ENCODE measurements at regions not wholly inside any gene's neighbourhood (a gene's known extent, or its start where the extent isn't known, plus 50 kb on each side); places are given as distances from the start of the nearest gene placed in this dataset.

- Histone ChIP-seq H3K79me2 (ENCODE audit: low read length) (no peaks in the 10 kb centered on the region), H3K9me3 (ENCODE audit: insufficient read depth, low read length) (no peaks in the 10 kb centered on the region), H3K27ac (ENCODE audit: low read length) (no peak overlapping the region), H2AFZ (ENCODE audit: low read depth, low read length) (no peak overlapping the region), H4K20me1 (ENCODE audit: insufficient read depth, low read length) (no peaks in the 10 kb centered on the region), H3K4me1 (ENCODE audit: low read length) (no peaks in the 10 kb centered on the region), H3K36me3 (replicated peaks; ENCODE audit: low read depth, low read length) (no peaks in the 10 kb centered on the region), H3K9ac (ENCODE audit: low read length) (no peak overlapping the region), H3K4me2 (ENCODE audit: low read length) (no peak overlapping the region), H3K4me3 (ENCODE audit: low read length) (no peak overlapping the region), H3K27me3 (ENCODE audit: low read depth, low read length) (no peaks in the 10 kb centered on the region)
- no peak for TF ChIP-seq CTCF (IDR thresholded peaks at IDR 0.05; ENCODE audit: low read depth, low read length)
Measured at GRCh38 chr2:194999771-195000170, 657.3 kb upstream of the SLC39A10 start.

- no peaks in the 10 kb centered on the region for H3K9me3 ChIP-seq (ENCODE audit: insufficient read depth, low read length)
- no peaks in the 10 kb centered on the region for H3K4me1 ChIP-seq (ENCODE audit: low read length)
- H3K36me3 ChIP-seq (replicated peaks; ENCODE audit: low read depth, low read length), result no peaks in the 10 kb centered on the region
- no peaks in the 10 kb centered on the region for H4K20me1 ChIP-seq (ENCODE audit: insufficient read depth, low read length)
- H2AFZ ChIP-seq (ENCODE audit: low read depth, low read length), result no peak overlapping the region
- no peak overlapping the region for H3K9ac ChIP-seq (ENCODE audit: low read length)
- TF ChIP-seq CTCF (IDR thresholded peaks at IDR 0.05; ENCODE audit: low read depth, low read length) (no peak), EZH2phosphoT487 (IDR thresholded peaks at IDR 0.05; ENCODE audit: low read depth) (no peak)
- no peak overlapping the region for H3K4me2 ChIP-seq (ENCODE audit: low read length)
- H3K27me3 ChIP-seq (ENCODE audit: low read depth, low read length), result no peaks in the 10 kb centered on the region
- H3K4me3 ChIP-seq (ENCODE audit: low read length), result no peak overlapping the region
- no peak overlapping the region for H3K27ac ChIP-seq (ENCODE audit: low read length)
- no peaks in the 10 kb centered on the region for H3K79me2 ChIP-seq (ENCODE audit: low read length)
Measured at GRCh38 chr2:194992648-194993047, 664.4 kb upstream of the SLC39A10 start.

GRCh38 chr2:194985258-194985657, 671.8 kb upstream of the SLC39A10 start:
- no peak overlapping the region for H3K27ac ChIP-seq (ENCODE audit: low read length)
- no peak overlapping the region for H3K9ac ChIP-seq (ENCODE audit: low read length)
- H3K4me2 ChIP-seq (ENCODE audit: low read length), result no peak overlapping the region
- no peak for TF ChIP-seq CTCF (IDR thresholded peaks at IDR 0.05; ENCODE audit: low read depth, low read length)
- no peak for TF ChIP-seq EZH2phosphoT487 (IDR thresholded peaks at IDR 0.05; ENCODE audit: low read depth)
- H4K20me1 ChIP-seq (ENCODE audit: insufficient read depth, low read length), result no peaks in the 10 kb centered on the region
- H3K4me3 ChIP-seq (ENCODE audit: low read length), result no peak overlapping the region
- peaks cover 6% of the 10 kb centered on the region for H3K36me3 ChIP-seq (replicated peaks; ENCODE audit: low read depth, low read length)
- no peaks in the 10 kb centered on the region for H3K4me1 ChIP-seq (ENCODE audit: low read length)
- H3K27me3 ChIP-seq (ENCODE audit: low read depth, low read length), result no peaks in the 10 kb centered on the region
- no peak overlapping the region for H2AFZ ChIP-seq (ENCODE audit: low read depth, low read length)
- no peaks in the 10 kb centered on the region for H3K79me2 ChIP-seq (ENCODE audit: low read length)
- H3K9me3 ChIP-seq (ENCODE audit: insufficient read depth, low read length), result peaks cover 11% of the 10 kb centered on the region; the same call in 1 of the 2 replicates

GRCh38 chr2:194962254-194962653, 694.8 kb upstream of the SLC39A10 start:
- TF ChIP-seq CTCF (IDR thresholded peaks at IDR 0.05; ENCODE audit: low read depth, low read length) (no peak), EZH2phosphoT487 (IDR thresholded peaks at IDR 0.05; ENCODE audit: low read depth) (no peak)
- Histone ChIP-seq H3K9me3 (ENCODE audit: insufficient read depth, low read length) (no peaks in the 10 kb centered on the region), H3K79me2 (ENCODE audit: low read length) (no peaks in the 10 kb centered on the region), H3K4me1 (ENCODE audit: low read length) (no peaks in the 10 kb centered on the region), H4K20me1 (ENCODE audit: insufficient read depth, low read length) (no peaks in the 10 kb centered on the region), H3K4me3 (ENCODE audit: low read length) (no peak overlapping the region), H2AFZ (ENCODE audit: low read depth, low read length) (no peak overlapping the region), H3K4me2 (ENCODE audit: low read length) (no peak overlapping the region), H3K27me3 (ENCODE audit: low read depth, low read length) (no peaks in the 10 kb centered on the region), H3K27ac (ENCODE audit: low read length) (no peak overlapping the region), H3K36me3 (replicated peaks; ENCODE audit: low read depth, low read length) (no peaks in the 10 kb centered on the region), H3K9ac (ENCODE audit: low read length) (no peak overlapping the region)
